ENCODE measurements at regions not wholly inside any gene's neighbourhood (a gene's known extent, or its start where the extent isn't known, plus 50 kb on each side); places are given as distances from the start of the nearest gene placed in this dataset.
A peak's percentile ranks its signal among the peaks of the same experiment; 100 is the strongest.

DNA sequence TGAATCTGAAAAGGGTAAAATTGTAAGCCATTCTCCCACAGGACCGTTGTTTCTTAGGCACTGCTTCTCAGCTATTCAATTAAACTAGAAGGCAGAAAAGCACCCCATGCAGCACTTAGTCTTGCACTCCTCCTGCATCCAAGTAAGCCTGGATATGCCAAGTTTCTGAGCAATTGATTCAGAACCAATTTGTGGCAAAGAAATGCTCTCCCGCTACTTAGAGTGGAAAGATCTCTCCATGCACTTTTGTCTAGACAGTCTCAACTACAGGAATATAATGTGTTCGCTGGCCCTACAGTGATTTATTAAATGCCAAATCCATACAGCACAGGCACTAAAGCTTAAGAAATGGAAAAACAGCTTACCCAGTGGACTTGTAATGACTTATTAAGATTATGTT is 338.5 kb downstream of the HACE1 start:
- Mint-ChIP-seq H3K4me1 (peaks cover 4% of the 10 kb centered on the region), H3K4me3 (no peak overlapping the region), H3K27me3 (ENCODE audit: insufficient read depth) (no peaks in the 10 kb centered on the region), H3K36me3 (ENCODE audit: low read depth) (no peaks in the 10 kb centered on the region), H3K27ac (no peak overlapping the region), H3K9me3 (no peaks in the 10 kb centered on the region)
- Histone ChIP-seq H3K9ac (ENCODE audit: extremely low read depth, low read length, poor library complexity, severe bottlenecking) (no peak overlapping the region), H3K36me3 (ENCODE audit: control insufficient read depth, insufficient read depth, low read length) (no peaks in the 10 kb centered on the region), H3K27me3 (ENCODE audit: control insufficient read depth, insufficient read depth, low read length, poor library complexity, severe bottlenecking) (no peaks in the 10 kb centered on the region), H3K27ac (ENCODE audit: low read depth, low read length) (peak overlapping the region; percentile 6), H3K4me1 (ENCODE audit: control insufficient read depth, insufficient read depth, low read length) (no peaks in the 10 kb centered on the region), H3K9me3 (ENCODE audit: control insufficient read depth, low read length) (no peaks in the 10 kb centered on the region), H3K4me3 (ENCODE audit: low read length) (no peak overlapping the region)
- 89 to 90% methylated on average over 2 to 3 of the region's 3 CpGs for WGBS, 2 experiments (ENCODE audit: insufficient coverage in 1 of 2, insufficient read length in 1 of 2)
- no peak for DNase-seq
- TF ChIP-seq, protein P1, sequence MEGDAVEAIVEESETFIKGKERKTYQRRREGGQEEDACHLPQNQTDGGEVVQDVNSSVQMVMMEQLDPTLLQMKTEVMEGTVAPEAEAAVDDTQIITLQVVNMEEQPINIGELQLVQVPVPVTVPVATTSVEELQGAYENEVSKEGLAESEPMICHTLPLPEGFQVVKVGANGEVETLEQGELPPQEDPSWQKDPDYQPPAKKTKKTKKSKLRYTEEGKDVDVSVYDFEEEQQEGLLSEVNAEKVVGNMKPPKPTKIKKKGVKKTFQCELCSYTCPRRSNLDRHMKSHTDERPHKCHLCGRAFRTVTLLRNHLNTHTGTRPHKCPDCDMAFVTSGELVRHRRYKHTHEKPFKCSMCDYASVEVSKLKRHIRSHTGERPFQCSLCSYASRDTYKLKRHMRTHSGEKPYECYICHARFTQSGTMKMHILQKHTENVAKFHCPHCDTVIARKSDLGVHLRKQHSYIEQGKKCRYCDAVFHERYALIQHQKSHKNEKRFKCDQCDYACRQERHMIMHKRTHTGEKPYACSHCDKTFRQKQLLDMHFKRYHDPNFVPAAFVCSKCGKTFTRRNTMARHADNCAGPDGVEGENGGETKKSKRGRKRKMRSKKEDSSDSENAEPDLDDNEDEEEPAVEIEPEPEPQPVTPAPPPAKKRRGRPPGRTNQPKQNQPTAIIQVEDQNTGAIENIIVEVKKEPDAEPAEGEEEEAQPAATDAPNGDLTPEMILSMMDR (conservative IDR thresholded peaks at IDR 0.05): no peak

DNA sequence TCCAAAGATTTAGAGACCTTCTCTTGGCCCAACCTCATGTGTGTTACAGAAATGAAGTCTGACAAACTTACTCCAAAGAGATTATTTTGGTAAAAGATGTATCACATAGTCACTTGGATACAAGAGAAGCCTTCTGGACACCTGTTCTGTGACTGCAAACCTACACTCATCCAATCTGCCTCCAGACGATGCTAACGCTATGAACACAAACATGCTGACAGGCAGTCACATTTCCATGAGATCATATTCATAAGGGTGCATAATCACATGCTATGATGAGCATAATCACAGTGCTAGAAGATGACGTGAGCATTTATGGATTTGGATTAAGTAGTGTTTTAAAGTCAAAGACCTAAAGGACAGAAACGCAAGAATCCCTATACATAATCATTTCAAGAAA is 340.2 kb downstream of the HACE1 start:
- Histone ChIP-seq H3K27ac (ENCODE audit: low read depth, low read length) (no peak overlapping the region), H3K4me1 (ENCODE audit: control insufficient read depth, insufficient read depth, low read length) (no peaks in the 10 kb centered on the region), H3K4me3 (ENCODE audit: low read length) (no peak overlapping the region), H3K27me3 (ENCODE audit: control insufficient read depth, insufficient read depth, low read length, poor library complexity, severe bottlenecking) (no peaks in the 10 kb centered on the region), H3K9me3 (ENCODE audit: control insufficient read depth, low read length) (no peaks in the 10 kb centered on the region), H3K9ac (ENCODE audit: extremely low read depth, low read length, poor library complexity, severe bottlenecking) (no peak overlapping the region), H3K36me3 (ENCODE audit: control insufficient read depth, insufficient read depth, low read length) (no peaks in the 10 kb centered on the region)
- Mint-ChIP-seq H3K27ac (no peak overlapping the region), H3K36me3 (ENCODE audit: low read depth) (no peaks in the 10 kb centered on the region), H3K4me3 (no peak overlapping the region), H3K4me1 (no peaks in the 10 kb centered on the region), H3K27me3 (ENCODE audit: insufficient read depth) (no peaks in the 10 kb centered on the region), H3K9me3 (no peaks in the 10 kb centered on the region)
- TF ChIP-seq, protein P1 (conservative IDR thresholded peaks at IDR 0.05): no peak
- DNase-seq: no peak
- 92 to 93% methylated on average over 2 to 3 of the region's 4 CpGs for WGBS, 2 experiments (ENCODE audit: insufficient coverage in 1 of 2, insufficient read length in 1 of 2)

DNA sequence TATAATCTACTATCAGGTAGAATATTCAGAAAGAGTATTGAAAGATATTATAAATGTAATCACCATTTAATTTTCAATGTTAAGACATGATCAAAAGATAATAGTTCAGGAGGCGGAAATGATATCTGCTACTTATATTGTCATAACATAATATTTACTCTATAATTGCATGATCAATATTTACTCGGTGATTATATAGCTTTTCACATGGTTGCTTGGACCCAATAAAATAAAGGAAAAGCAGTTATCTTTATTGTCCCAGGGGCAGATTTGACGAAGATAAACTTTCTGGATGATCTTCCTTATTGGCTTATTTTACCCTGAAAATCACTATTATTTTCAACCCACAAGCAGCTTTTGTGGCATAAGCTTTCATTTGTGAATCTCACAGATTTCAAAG is 350.4 kb downstream of the HACE1 start:
- Mint-ChIP-seq H3K4me3 (no peak overlapping the region), H3K36me3 (ENCODE audit: low read depth) (no peaks in the 10 kb centered on the region)
- H3K27ac ChIP-seq (ENCODE audit: low read depth, low read length): no peak overlapping the region

More for the DNA sequence above, 350.4 kb downstream of the HACE1 start:
- Mint-ChIP-seq H3K27ac (no peak overlapping the region), H3K27me3 (ENCODE audit: insufficient read depth) (no peaks in the 10 kb centered on the region), H3K9me3 (no peaks in the 10 kb centered on the region), H3K4me1 (no peaks in the 10 kb centered on the region)
- WGBS, 2 experiments (ENCODE audit: insufficient coverage in 1 of 2, insufficient read length in 1 of 2): 90 to 92% methylated on average over 2 of the region's 3 CpGs
- H3K9me3 ChIP-seq (ENCODE audit: control insufficient read depth, low read length): no peaks in the 10 kb centered on the region
- no peak overlapping the region for H3K4me3 ChIP-seq (ENCODE audit: low read length)
- H3K36me3 ChIP-seq (ENCODE audit: control insufficient read depth, insufficient read depth, low read length): no peaks in the 10 kb centered on the region
- H3K4me1 ChIP-seq (ENCODE audit: control insufficient read depth, insufficient read depth, low read length): peaks cover 3% of the 10 kb centered on the region
- no peak overlapping the region for H3K9ac ChIP-seq (ENCODE audit: extremely low read depth, low read length, poor library complexity, severe bottlenecking)
- no peak for DNase-seq
- TF ChIP-seq, protein P1 (conservative IDR thresholded peaks at IDR 0.05): no peak
- peaks cover 12% of the 10 kb centered on the region for H3K27me3 ChIP-seq (ENCODE audit: control insufficient read depth, insufficient read depth, low read length, poor library complexity, severe bottlenecking)
